ENCODE measurements at regions not wholly inside any gene's neighbourhood (a gene's known extent, or its start where the extent isn't known, plus 50 kb on each side); places are given as distances from the start of the nearest gene placed in this dataset.
"Not testable (repeated sequence)": the region's sequence is repeated elsewhere in the genome, so short reads cannot be mapped to it uniquely, and the experiment has no call there.

DNA sequence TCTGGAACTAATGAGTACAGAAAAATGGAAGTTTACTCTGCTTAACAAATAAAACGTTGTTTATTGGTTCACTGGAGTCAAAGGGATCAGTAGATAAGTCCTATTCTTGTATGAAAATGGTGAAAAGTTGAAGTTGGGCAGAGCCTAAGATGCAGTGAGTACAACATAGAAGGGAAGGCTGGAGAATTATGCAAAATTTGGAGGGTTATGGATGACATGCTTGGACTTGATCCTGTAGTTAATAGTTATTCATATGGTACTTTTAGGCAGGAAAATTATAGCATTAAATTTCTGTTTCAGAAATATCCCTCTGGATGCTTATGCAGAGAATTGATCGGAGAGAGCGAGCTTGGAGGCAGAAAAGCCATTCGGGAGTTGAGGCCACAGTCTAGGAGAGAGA lies 167.6 kb downstream of the KCNS3 start:
- Histone ChIP-seq H3K9me3 (ENCODE audit: control insufficient read depth, insufficient read depth, low read length) (no peaks in the 10 kb centered on the region), H3K79me2 (ENCODE audit: control insufficient read depth, low read length) (no peaks in the 10 kb centered on the region), H3K4me1 (ENCODE audit: control insufficient read depth, low read length) (no peaks in the 10 kb centered on the region), H3K4me2 (ENCODE audit: low read length) (no peak overlapping the region), H3F3A (ENCODE audit: control insufficient read depth, insufficient read depth) (no peaks in the 10 kb centered on the region), H4K20me1 (ENCODE audit: control insufficient read depth, insufficient read depth, low read depth, low read length) (no peaks in the 10 kb centered on the region), H3K27ac (ENCODE audit: low read depth, low read length) (no peak overlapping the region), H3K4me3 (ENCODE audit: low read length) (no peak overlapping the region), H3K27me3 (ENCODE audit: control insufficient read depth, low read length) (no peaks in the 10 kb centered on the region), H3K9me2 (replicated peaks; ENCODE audit: control insufficient read depth, low read length) (no peaks in the 10 kb centered on the region), H3K36me3 (ENCODE audit: control insufficient read depth, low read length) (no peaks in the 10 kb centered on the region)
- no peak for TF ChIP-seq EZH2phosphoT487 (IDR thresholded peaks at IDR 0.05; ENCODE audit: borderline replicate concordance, low read length)
- TF ChIP-seq, protein P1, sequence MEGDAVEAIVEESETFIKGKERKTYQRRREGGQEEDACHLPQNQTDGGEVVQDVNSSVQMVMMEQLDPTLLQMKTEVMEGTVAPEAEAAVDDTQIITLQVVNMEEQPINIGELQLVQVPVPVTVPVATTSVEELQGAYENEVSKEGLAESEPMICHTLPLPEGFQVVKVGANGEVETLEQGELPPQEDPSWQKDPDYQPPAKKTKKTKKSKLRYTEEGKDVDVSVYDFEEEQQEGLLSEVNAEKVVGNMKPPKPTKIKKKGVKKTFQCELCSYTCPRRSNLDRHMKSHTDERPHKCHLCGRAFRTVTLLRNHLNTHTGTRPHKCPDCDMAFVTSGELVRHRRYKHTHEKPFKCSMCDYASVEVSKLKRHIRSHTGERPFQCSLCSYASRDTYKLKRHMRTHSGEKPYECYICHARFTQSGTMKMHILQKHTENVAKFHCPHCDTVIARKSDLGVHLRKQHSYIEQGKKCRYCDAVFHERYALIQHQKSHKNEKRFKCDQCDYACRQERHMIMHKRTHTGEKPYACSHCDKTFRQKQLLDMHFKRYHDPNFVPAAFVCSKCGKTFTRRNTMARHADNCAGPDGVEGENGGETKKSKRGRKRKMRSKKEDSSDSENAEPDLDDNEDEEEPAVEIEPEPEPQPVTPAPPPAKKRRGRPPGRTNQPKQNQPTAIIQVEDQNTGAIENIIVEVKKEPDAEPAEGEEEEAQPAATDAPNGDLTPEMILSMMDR (IDR thresholded peaks at IDR 0.05; ENCODE audit: low read depth, low read length, poor library complexity, severe bottlenecking) = no peak

DNA sequence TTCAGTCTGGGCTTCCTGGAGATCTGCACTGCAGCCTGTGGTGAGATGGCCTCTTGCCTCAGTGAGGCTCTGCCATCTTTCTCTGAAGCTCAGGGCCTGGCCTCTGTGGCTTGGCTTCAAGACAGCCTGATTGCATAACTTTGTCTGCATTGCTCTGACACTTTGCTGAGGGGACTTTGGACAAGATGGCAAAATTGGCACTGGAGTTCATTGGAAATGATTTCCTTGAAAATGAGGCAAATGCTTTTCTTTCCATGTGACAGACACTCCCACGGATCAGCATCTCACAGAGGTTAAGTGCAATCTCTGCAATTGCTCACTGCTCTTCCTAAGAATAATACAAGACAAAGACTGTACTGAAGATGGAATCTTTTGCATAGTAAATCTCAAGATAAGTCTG lies 166.8 kb downstream of the KCNS3 start:
- H3K4me2 ChIP-seq (ENCODE audit: low read length) = no peak overlapping the region
- no peaks in the 10 kb centered on the region for H3K27me3 ChIP-seq (ENCODE audit: control insufficient read depth, low read length)
- no peaks in the 10 kb centered on the region for H3K36me3 ChIP-seq (ENCODE audit: control insufficient read depth, low read length)
- H3K9me2 ChIP-seq (replicated peaks; ENCODE audit: control insufficient read depth, low read length) = no peaks in the 10 kb centered on the region
- no peaks in the 10 kb centered on the region for H4K20me1 ChIP-seq (ENCODE audit: control insufficient read depth, insufficient read depth, low read depth, low read length)
- no peak overlapping the region for H3K27ac ChIP-seq (ENCODE audit: low read depth, low read length)
- H3K4me3 ChIP-seq (ENCODE audit: low read length) = no peak overlapping the region
- no peaks in the 10 kb centered on the region for H3K9me3 ChIP-seq (ENCODE audit: control insufficient read depth, insufficient read depth, low read length)
- no peaks in the 10 kb centered on the region for H3K4me1 ChIP-seq (ENCODE audit: control insufficient read depth, low read length)
- TF ChIP-seq EZH2phosphoT487 (IDR thresholded peaks at IDR 0.05; ENCODE audit: borderline replicate concordance, low read length) = no peak
- TF ChIP-seq, protein P1 (IDR thresholded peaks at IDR 0.05; ENCODE audit: low read depth, low read length, poor library complexity, severe bottlenecking) = no peak
- no peaks in the 10 kb centered on the region for H3F3A ChIP-seq (ENCODE audit: control insufficient read depth, insufficient read depth)
- H3K79me2 ChIP-seq (ENCODE audit: control insufficient read depth, low read length) = no peaks in the 10 kb centered on the region

DNA sequence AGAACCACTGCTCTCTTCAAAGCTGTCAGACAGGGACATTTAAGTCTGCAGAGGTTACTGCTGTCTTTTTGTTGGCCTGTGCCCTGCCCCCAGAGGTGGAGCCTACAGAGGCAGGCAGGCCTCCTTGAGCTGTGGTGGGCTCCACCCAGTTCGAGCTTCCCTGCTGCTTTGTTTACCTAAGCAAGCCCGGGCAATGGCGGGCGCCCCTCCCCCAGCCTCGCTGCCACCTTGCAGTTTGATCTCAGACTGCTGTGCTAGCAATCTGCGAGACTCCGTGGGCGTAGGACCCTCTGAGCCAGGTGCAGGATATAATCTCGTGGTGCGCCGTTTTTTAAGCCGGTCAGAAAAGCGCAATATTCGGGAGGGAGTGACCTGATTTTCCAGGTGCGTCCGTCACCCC lies 138.9 kb downstream of the KCNS3 start:
- H3K79me2 ChIP-seq (ENCODE audit: control insufficient read depth, low read length); H3K4me2 ChIP-seq (ENCODE audit: low read length); H3F3A ChIP-seq (ENCODE audit: control insufficient read depth, insufficient read depth); H3K4me1 ChIP-seq (ENCODE audit: control insufficient read depth, low read length); H3K27me3 ChIP-seq (ENCODE audit: control insufficient read depth, low read length); H3K4me3 ChIP-seq (ENCODE audit: low read length); H3K27ac ChIP-seq (ENCODE audit: low read depth, low read length); H3K9me2 ChIP-seq (replicated peaks; ENCODE audit: control insufficient read depth, low read length); H3K36me3 ChIP-seq (ENCODE audit: control insufficient read depth, low read length); H3K9me3 ChIP-seq (ENCODE audit: control insufficient read depth, insufficient read depth, low read length); H4K20me1 ChIP-seq (ENCODE audit: control insufficient read depth, insufficient read depth, low read depth, low read length): not testable (repeated sequence)

DNA sequence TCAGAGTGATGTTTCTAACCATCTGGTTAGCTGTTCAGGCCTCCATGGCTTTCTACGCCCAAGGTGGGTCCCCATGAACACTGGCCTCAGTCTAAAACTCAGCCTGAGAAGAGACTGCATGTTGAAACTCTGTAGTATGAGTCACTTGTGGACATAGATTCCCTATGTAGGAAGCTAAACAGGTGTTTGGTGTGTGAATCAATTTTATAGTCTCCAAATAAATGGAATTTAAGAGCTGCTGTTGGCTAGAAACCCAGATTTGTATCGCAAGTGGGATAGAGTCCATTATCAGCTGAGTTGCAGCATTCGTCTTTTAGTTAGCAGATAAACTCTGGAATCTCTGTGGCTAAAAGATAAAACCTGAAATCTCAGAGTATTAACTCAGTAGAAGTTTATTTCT lies 131.4 kb downstream of the KCNS3 start:
- H3K9me2 ChIP-seq (replicated peaks; ENCODE audit: control insufficient read depth, low read length) = no peaks in the 10 kb centered on the region
- H3K36me3 ChIP-seq (ENCODE audit: control insufficient read depth, low read length) = no peaks in the 10 kb centered on the region

More for the DNA sequence above, 131.4 kb downstream of the KCNS3 start:
- Histone ChIP-seq H4K20me1 (ENCODE audit: control insufficient read depth, insufficient read depth, low read depth, low read length) (no peaks in the 10 kb centered on the region), H3K79me2 (ENCODE audit: control insufficient read depth, low read length) (no peaks in the 10 kb centered on the region), H3K9me3 (ENCODE audit: control insufficient read depth, insufficient read depth, low read length) (no peaks in the 10 kb centered on the region), H3K4me2 (ENCODE audit: low read length) (no peak overlapping the region), H3K4me3 (ENCODE audit: low read length) (no peak overlapping the region), H3F3A (ENCODE audit: control insufficient read depth, insufficient read depth) (no peaks in the 10 kb centered on the region), H3K27me3 (ENCODE audit: control insufficient read depth, low read length) (no peaks in the 10 kb centered on the region), H3K27ac (ENCODE audit: low read depth, low read length) (no peak overlapping the region), H3K4me1 (ENCODE audit: control insufficient read depth, low read length) (no peaks in the 10 kb centered on the region)
- TF ChIP-seq EZH2phosphoT487 (IDR thresholded peaks at IDR 0.05; ENCODE audit: borderline replicate concordance, low read length) = no peak
- TF ChIP-seq, protein P1 (IDR thresholded peaks at IDR 0.05; ENCODE audit: low read depth, low read length, poor library complexity, severe bottlenecking) = no peak
